Neural cell (in vitro differentiated cells): ENCODE measurements at regions not wholly inside any gene's neighbourhood (a gene's known extent, or its start where the extent isn't known, plus 50 kb on each side); places are given as distances from the start of the nearest gene placed in this dataset.

Experiments
- H2AFZ ChIP-seq: fragments of 200-600, 300-800 bp; sonication (generic), shearing (Covaris generic); 2 replicates; pipeline ENCODE4 v1.6.0; 2014; ENCODE audit warnings: low read depth, mild to moderate bottlenecking, antibody characterized with exemption, low read length, moderate library complexity
- H3F3A ChIP-seq: fragments of 200-600 bp; shearing (Covaris generic); 2 replicates; pipeline ENCODE4 v1.6.1; 2016; ENCODE audit warnings: mild to moderate bottlenecking, moderate library complexity, mixed read lengths, antibody characterized with exemption, low read length; ENCODE audit not compliant: insufficient read depth, poor library complexity, severe bottlenecking
- H3K27ac ChIP-seq: fragments of 200-600, 300-800 bp; sonication (generic), shearing (Covaris generic); 2 replicates; pipeline ENCODE4 v1.5.1; 2014; ENCODE audit warnings: mild to moderate bottlenecking, low read length, moderate library complexity
- H3K27me3 ChIP-seq: fragments of 300-800, 200-600 bp; sonication (generic), shearing (Covaris generic); 2 replicates; pipeline ENCODE4 v1.6.0; 2014; ENCODE audit warnings: mild to moderate bottlenecking, low read depth, low read length, moderate library complexity; ENCODE audit not compliant: insufficient read depth
- H3K36me3 ChIP-seq: fragments of 300-800, 200-600 bp; sonication (generic), shearing (Covaris generic); 2 replicates; pipeline ENCODE4 v1.5.1; 2014; ENCODE audit warnings: mild to moderate bottlenecking, antibody characterized with exemption, low read length, moderate library complexity; ENCODE audit not compliant: insufficient read depth
- H3K4me2 ChIP-seq: fragments of 300-800, 200-600 bp; sonication (generic), shearing (Covaris generic); 2 replicates; pipeline ENCODE4 v1.6.0; 2014; ENCODE audit warnings: mild to moderate bottlenecking, low read length
- H3K4me3 ChIP-seq: fragments of 300-800, 200-600 bp; sonication (generic), shearing (Covaris generic); 2 replicates; pipeline ENCODE4 v1.5.1; 2014; ENCODE audit warnings: mild to moderate bottlenecking, low read length, moderate library complexity
- H3K79me2 ChIP-seq: fragments of 200-600 bp; shearing (Covaris generic); replicated peaks from 2 replicates; pipeline ENCODE4 v1.6.0; 2014; ENCODE audit warnings: mild to moderate bottlenecking, low read length, moderate library complexity; ENCODE audit not compliant: insufficient read depth
- H3K9ac ChIP-seq: fragments of 300-800, 200-600 bp; sonication (generic), shearing (Covaris generic); 2 replicates; pipeline ENCODE4 v1.6.1; 2016; ENCODE audit warnings: mild to moderate bottlenecking, low read length, mixed read lengths
- H3K9me2 ChIP-seq: fragments of 200-600 bp; shearing (Covaris generic); 2 replicates; pipeline ENCODE4 v1.6.1; 2016; ENCODE audit warnings: mild to moderate bottlenecking, low read length, mixed read lengths; ENCODE audit not compliant: insufficient read depth
- H3K9me3 ChIP-seq: fragments of 200-600, 300-800 bp; sonication (generic), shearing (Covaris generic); 2 replicates; pipeline ENCODE4 v1.6.1; 2016; ENCODE audit warnings: mild to moderate bottlenecking, mixed run types, low read length, moderate library complexity, mixed read lengths
- H4K20me1 ChIP-seq: fragments of 200-600 bp; shearing (Covaris generic); 2 replicates; pipeline ENCODE4 v1.6.1; 2016; ENCODE audit warnings: mild to moderate bottlenecking, mixed run types; ENCODE audit not compliant: insufficient read depth
- EP300 ChIP-seq: fragments of 450-650 bp; conservative IDR thresholded peaks from 2 replicates; pipeline ENCODE4 v1.6.1; 2014; ENCODE audit warnings: antibody characterized with exemption, mild to moderate bottlenecking, moderate library complexity; ENCODE audit not compliant: poor library complexity, severe bottlenecking
- EZH2 ChIP-seq: fragments of 200-600, 300-800 bp; shearing (Covaris generic), sonication (generic); IDR thresholded peaks from 2 replicates; pipeline ENCODE4 v1.6.1; 2014; ENCODE audit warnings: antibody characterized with exemption, low read length, borderline replicate concordance, mild to moderate bottlenecking; ENCODE audit not compliant: insufficient read depth, poor library complexity, severe bottlenecking
- MXI1 ChIP-seq: fragments of 450-650 bp; conservative IDR thresholded peaks from 2 replicates; pipeline ENCODE4 v1.6.1; 2014; ENCODE audit warnings: antibody characterized with exemption, mild to moderate bottlenecking; ENCODE audit not compliant: poor library complexity, severe bottlenecking
- POLR2AphosphoS5 ChIP-seq: IDR thresholded peaks from 2 replicates; pipeline ENCODE4 v1.6.1; 2012
- RAD21 ChIP-seq: fragments of 450-650 bp; conservative IDR thresholded peaks from 2 replicates; pipeline ENCODE4 v1.6.1; 2014; ENCODE audit warnings: antibody characterized with exemption, mild to moderate bottlenecking, moderate library complexity
- REST ChIP-seq: IDR thresholded peaks from 2 replicates; pipeline ENCODE4 v1.6.1; 2012; ENCODE audit warnings: borderline replicate concordance
- SMC3 ChIP-seq: fragments of 450-650 bp; conservative IDR thresholded peaks from 2 replicates; pipeline ENCODE4 v1.6.1; 2014; ENCODE audit warnings: antibody characterized with exemption, mild to moderate bottlenecking, moderate library complexity; ENCODE audit not compliant: poor library complexity
- TAF1 ChIP-seq: IDR thresholded peaks from 2 replicates; pipeline ENCODE4 v1.6.1; 2012; ENCODE audit warnings: low read depth
- TF ChIP-seq, protein P1 (sequence below): fragments of 450-650 bp; IDR thresholded peaks from 2 replicates; pipeline ENCODE4 v1.5.1; 2014; ENCODE audit warnings: antibody characterized with exemption, mild to moderate bottlenecking, moderate library complexity; ENCODE audit not compliant: poor library complexity, severe bottlenecking

DNA sequence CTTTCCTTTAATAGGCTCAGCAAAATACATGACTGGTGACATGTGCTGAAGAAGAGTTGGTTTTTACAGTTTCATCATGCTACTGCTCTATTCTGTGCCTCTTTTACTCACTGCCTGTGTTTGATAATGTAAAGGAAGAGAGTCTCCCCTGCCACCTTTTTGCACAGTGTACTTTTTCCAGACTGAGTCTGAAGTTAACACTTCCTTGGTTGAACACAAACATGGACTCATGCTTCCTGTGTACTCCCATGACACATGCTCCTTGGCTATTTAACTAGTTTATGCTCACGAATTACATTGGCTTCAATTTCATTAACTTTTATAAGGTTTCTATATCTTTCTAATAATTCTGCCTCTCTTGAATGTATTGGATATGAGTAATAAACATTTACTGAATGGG lies 396.1 kb downstream of the VGLL3 start:
- Histone ChIP-seq H2AFZ (no peak overlapping the region), H3K27me3 (no peaks in the 10 kb centered on the region), H3K4me2 (no peak overlapping the region), H3K9me3 (no peaks in the 10 kb centered on the region), H3K79me2 (no peaks in the 10 kb centered on the region), H3K9ac (no peak overlapping the region), H3K27ac (no peak overlapping the region), H4K20me1 (no peaks in the 10 kb centered on the region), H3K9me2 (no peaks in the 10 kb centered on the region), H3K36me3 (no peaks in the 10 kb centered on the region), H3F3A (no peaks in the 10 kb centered on the region), H3K4me3 (no peak overlapping the region)
- TF ChIP-seq TAF1 = no peak
- no peak for TF ChIP-seq REST
- TF ChIP-seq EP300 = no peak
- no peak for TF ChIP-seq RAD21
- TF ChIP-seq EZH2 = no peak
- no peak for TF ChIP-seq SMC3
- TF ChIP-seq MXI1 = no peak

GRCh38 chr3:86578071-86578470 lies 412.9 kb downstream of the VGLL3 start:
- no peaks in the 10 kb centered on the region for H3K9me2 ChIP-seq
- H2AFZ ChIP-seq = no peak overlapping the region
- H3K4me3 ChIP-seq = no peak overlapping the region
- H3K27ac ChIP-seq = no peak overlapping the region
- no peak overlapping the region for H3K4me2 ChIP-seq
- peaks cover 6% of the 10 kb centered on the region for H3K9me3 ChIP-seq
- H3K27me3 ChIP-seq = no peaks in the 10 kb centered on the region
- H3K79me2 ChIP-seq = no peaks in the 10 kb centered on the region
- no peak for TF ChIP-seq REST
- TF ChIP-seq, protein P1, sequence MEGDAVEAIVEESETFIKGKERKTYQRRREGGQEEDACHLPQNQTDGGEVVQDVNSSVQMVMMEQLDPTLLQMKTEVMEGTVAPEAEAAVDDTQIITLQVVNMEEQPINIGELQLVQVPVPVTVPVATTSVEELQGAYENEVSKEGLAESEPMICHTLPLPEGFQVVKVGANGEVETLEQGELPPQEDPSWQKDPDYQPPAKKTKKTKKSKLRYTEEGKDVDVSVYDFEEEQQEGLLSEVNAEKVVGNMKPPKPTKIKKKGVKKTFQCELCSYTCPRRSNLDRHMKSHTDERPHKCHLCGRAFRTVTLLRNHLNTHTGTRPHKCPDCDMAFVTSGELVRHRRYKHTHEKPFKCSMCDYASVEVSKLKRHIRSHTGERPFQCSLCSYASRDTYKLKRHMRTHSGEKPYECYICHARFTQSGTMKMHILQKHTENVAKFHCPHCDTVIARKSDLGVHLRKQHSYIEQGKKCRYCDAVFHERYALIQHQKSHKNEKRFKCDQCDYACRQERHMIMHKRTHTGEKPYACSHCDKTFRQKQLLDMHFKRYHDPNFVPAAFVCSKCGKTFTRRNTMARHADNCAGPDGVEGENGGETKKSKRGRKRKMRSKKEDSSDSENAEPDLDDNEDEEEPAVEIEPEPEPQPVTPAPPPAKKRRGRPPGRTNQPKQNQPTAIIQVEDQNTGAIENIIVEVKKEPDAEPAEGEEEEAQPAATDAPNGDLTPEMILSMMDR = no peak
- no peak for TF ChIP-seq SMC3
- no peak for TF ChIP-seq TAF1
- TF ChIP-seq MXI1 = no peak
- no peak for TF ChIP-seq RAD21
- TF ChIP-seq POLR2AphosphoS5 = no peak
- no peak for TF ChIP-seq EZH2
- TF ChIP-seq EP300 = no peak
- no peaks in the 10 kb centered on the region for H3F3A ChIP-seq
- no peaks in the 10 kb centered on the region for H4K20me1 ChIP-seq
- no peaks in the 10 kb centered on the region for H3K36me3 ChIP-seq
- H3K9ac ChIP-seq = no peak overlapping the region
